Spleen (tissue), 7 donors: ENCODE measurements at regions not wholly inside any gene's neighbourhood (a gene's known extent, or its start where the extent isn't known, plus 50 kb on each side); places are given as distances from the start of the nearest gene placed in this dataset.

Source experiments
- POLR2A ChIP-seq, 3 donors: fragments of 450-650 bp; IDR thresholded peaks; one replicate each; pipeline ENCODE4 v1.5.1; 2017; ENCODE audit warnings: antibody characterized with exemption in 3 of 3, mild to moderate bottlenecking in 1 of 3
- TF ChIP-seq, protein P1 (sequence below), 11 experiments: fragments of 200-600 bp in 7 of 11; fragments of 450-650 bp in 4 of 11; sonication (generic) in 4 of 11; IDR thresholded peaks in 8 of 11; conservative IDR thresholded peaks in 3 of 11; 1 replicate in 7 of 11; 2 replicates in 4 of 11; pipeline versions ENCODE4 v1.4.0 to v1.8.0; 2016 to 2021; ENCODE audit warnings: antibody characterized with exemption in 11 of 11, inconsistent platforms in 4 of 11, mild to moderate bottlenecking in 1 of 11
- donor health status: DM: no; HTN: no; CAD: no; lungs with moderate emphysema.
- donor health status: DM: no; HTN: no; CAD: no.
- donor health status: DM: no; HTN: no; CAD: no.

DNA sequence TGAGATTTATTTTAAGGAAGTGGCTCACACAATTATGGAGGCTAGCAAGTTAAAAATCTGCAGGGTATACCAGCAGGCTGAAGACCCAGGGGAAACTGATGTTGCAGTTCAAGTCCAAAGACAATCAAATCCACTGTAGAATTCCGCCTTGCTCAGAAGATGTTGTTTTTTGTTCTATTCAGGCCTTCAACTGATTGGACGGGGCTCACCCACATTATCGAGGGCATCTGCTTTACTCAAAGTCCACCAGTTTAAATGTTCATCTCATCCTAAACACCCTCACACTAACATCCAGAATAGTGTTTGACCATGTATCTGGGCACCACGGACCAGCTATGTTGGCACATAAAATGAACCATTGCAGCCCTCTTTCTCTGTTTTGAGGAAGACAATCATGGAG lies 211.2 kb upstream of the GPR26 start:
- TF ChIP-seq, protein P1, sequence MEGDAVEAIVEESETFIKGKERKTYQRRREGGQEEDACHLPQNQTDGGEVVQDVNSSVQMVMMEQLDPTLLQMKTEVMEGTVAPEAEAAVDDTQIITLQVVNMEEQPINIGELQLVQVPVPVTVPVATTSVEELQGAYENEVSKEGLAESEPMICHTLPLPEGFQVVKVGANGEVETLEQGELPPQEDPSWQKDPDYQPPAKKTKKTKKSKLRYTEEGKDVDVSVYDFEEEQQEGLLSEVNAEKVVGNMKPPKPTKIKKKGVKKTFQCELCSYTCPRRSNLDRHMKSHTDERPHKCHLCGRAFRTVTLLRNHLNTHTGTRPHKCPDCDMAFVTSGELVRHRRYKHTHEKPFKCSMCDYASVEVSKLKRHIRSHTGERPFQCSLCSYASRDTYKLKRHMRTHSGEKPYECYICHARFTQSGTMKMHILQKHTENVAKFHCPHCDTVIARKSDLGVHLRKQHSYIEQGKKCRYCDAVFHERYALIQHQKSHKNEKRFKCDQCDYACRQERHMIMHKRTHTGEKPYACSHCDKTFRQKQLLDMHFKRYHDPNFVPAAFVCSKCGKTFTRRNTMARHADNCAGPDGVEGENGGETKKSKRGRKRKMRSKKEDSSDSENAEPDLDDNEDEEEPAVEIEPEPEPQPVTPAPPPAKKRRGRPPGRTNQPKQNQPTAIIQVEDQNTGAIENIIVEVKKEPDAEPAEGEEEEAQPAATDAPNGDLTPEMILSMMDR (IDR thresholded peaks at IDR 0.05 in 8 of 11, conservative IDR thresholded peaks at IDR 0.05 in 3 of 11): no peak
- TF ChIP-seq POLR2A (IDR thresholded peaks at IDR 0.05): no peak
